H1 (cell line): ENCODE measurements at regions not wholly inside any gene's neighbourhood (a gene's known extent, or its start where the extent isn't known, plus 50 kb on each side); places are given as distances from the start of the nearest gene placed in this dataset.

Experiments used
- CTCF ChIA-PET: fragments of 300-600 bp; sonication (Branson Sonifier 250); formaldehyde crosslinking; loops from one replicate; lab custom pipeline; 2021; ENCODE audit not compliant: partially characterized antibody; lab: Charles Lee
- POLR2A ChIA-PET: fragments of 300-600 bp; sonication (Branson Sonifier 250); formaldehyde crosslinking; loops from one replicate; lab custom pipeline; 2021; ENCODE audit warnings: inconsistent platforms; ENCODE audit not compliant: partially characterized antibody; lab: Charles Lee
- DNase-seq, 2 experiments: peaks; one replicate each; pipeline versions ENCODE4 v3.0.0 to v3.0.0-alpha.2; 2010 to 2022; ENCODE audit warnings: low spot score in 2 of 2, low read depth in 1 of 2, mixed read lengths in 1 of 2
- FAIRE-seq: peaks from 2 replicates; lab custom pipeline; 2011; peaks lifted over from hg19 to GRCh38; lab: Jason Lieb, UNC
- H2AFZ ChIP-seq: 2 replicates; pipeline ENCODE4 v1.8.1; 2012; ENCODE audit warnings: low read length, inconsistent platforms
- H2AK5ac ChIP-seq: 2 replicates; pipeline ENCODE4 v1.6.1; 2013; ENCODE audit warnings: low read depth, low read length
- H2BK120ac ChIP-seq: replicated peaks from 2 replicates; pipeline ENCODE3; 2013; ENCODE audit warnings: low read depth, low read length, inconsistent platforms
- H2BK12ac ChIP-seq: 2 replicates; pipeline ENCODE4 v1.6.1; 2013; ENCODE audit warnings: low read depth, low read length
- H2BK15ac ChIP-seq: 2 replicates; pipeline ENCODE4 v1.6.1; 2013; ENCODE audit warnings: low read length
- H2BK20ac ChIP-seq: 2 replicates; pipeline ENCODE4 v1.6.1; 2013; ENCODE audit warnings: low read length
- H2BK5ac ChIP-seq: 2 replicates; pipeline ENCODE4 v1.6.1; 2013; ENCODE audit warnings: low read depth, low read length
- H3K14ac ChIP-seq: 2 replicates; pipeline ENCODE4 v1.6.1; 2013; ENCODE audit warnings: inconsistent platforms; ENCODE audit not compliant: insufficient read length
- H3K18ac ChIP-seq: 2 replicates; pipeline ENCODE4 v1.6.1; 2013; ENCODE audit warnings: low read length; ENCODE audit errors: extremely low read depth
- H3K23ac ChIP-seq: 2 replicates; pipeline ENCODE4 v1.6.1; 2013; ENCODE audit warnings: inconsistent platforms; ENCODE audit not compliant: insufficient read length
- H3K23me2 ChIP-seq: 2 replicates; pipeline ENCODE4 v1.6.1; 2013; ENCODE audit warnings: low read depth, low read length
- H3K27ac ChIP-seq: 2 replicates; pipeline ENCODE4 v1.6.1; 2011; ENCODE audit warnings: low read depth, low read length, inconsistent platforms
- H3K27me3 ChIP-seq, 4 experiments: replicated peaks in 1 of 4; 1 replicate in 1 of 4; 2 replicates in 3 of 4; pipeline versions ENCODE4 v1.6.1 to v1.8.1; 2011 to 2013; ENCODE audit warnings: low read length in 3 of 4, mild to moderate bottlenecking in 3 of 4, inconsistent platforms in 2 of 4, mixed read lengths in 2 of 4, moderate library complexity in 1 of 4; ENCODE audit not compliant: control insufficient read depth in 3 of 4, insufficient read depth in 3 of 4; ENCODE audit errors: extremely low read depth in 1 of 4
- H3K36me3 ChIP-seq, 4 experiments: 2 replicates each; pipeline versions ENCODE4 v1.6.1 to v1.8.1; 2011 to 2013; ENCODE audit warnings: mild to moderate bottlenecking in 4 of 4, low read length in 3 of 4, moderate library complexity in 2 of 4, control low read depth in 1 of 4, inconsistent platforms in 1 of 4; ENCODE audit not compliant: insufficient read depth in 4 of 4, control insufficient read depth in 2 of 4
- H3K4ac ChIP-seq: replicated peaks from 2 replicates; pipeline ENCODE3; 2013; ENCODE audit warnings: low read length, low read depth, mixed read lengths, inconsistent platforms; ENCODE audit not compliant: insufficient read length
- H3K4me1 ChIP-seq, 4 experiments: replicated peaks in 1 of 4; 1 replicate in 1 of 4; 2 replicates in 3 of 4; pipeline versions ENCODE4 v1.6.1 to v1.8.1; 2011 to 2013; ENCODE audit warnings: low read length in 3 of 4, inconsistent platforms in 2 of 4, mixed read lengths in 1 of 4; ENCODE audit not compliant: insufficient read depth in 4 of 4, control insufficient read depth in 3 of 4
- H3K4me2 ChIP-seq, 2 experiments: 2 replicates each; pipeline versions ENCODE4 v1.6.1 to v1.8.1; 2011 to 2013; ENCODE audit warnings: low read depth in 2 of 2, low read length in 2 of 2, control low read depth in 1 of 2, inconsistent platforms in 1 of 2, mild to moderate bottlenecking in 1 of 2; ENCODE audit not compliant: insufficient read depth in 1 of 2
- H3K4me3 ChIP-seq, 4 experiments: fragments of 200-600, 300-600 bp in 1 of 4; sonication (generic), shearing (Covaris generic), sonication (Bioruptor Twin) in 1 of 4; 2 replicates each; pipeline versions ENCODE4 v1.5.1 to v1.8.1; 2011 to 2016; ENCODE audit warnings: low read length in 4 of 4, low read depth in 3 of 4, control low read depth in 2 of 4, inconsistent platforms in 2 of 4, mild to moderate bottlenecking in 2 of 4, mixed read lengths in 1 of 4, moderate library complexity in 1 of 4; ENCODE audit not compliant: insufficient read depth in 2 of 4; ENCODE audit errors: extremely low read depth in 1 of 4
- H3K56ac ChIP-seq: replicated peaks from 2 replicates; pipeline ENCODE3; 2013; ENCODE audit warnings: low read depth, mild to moderate bottlenecking, mixed read lengths, low read length, inconsistent platforms; ENCODE audit not compliant: insufficient read length
- H3K79me1 ChIP-seq: 2 replicates; pipeline ENCODE4 v1.6.1; 2013; ENCODE audit warnings: low read depth, low read length, control low read depth
- H3K79me2 ChIP-seq, 2 experiments: 2 replicates each; pipeline versions ENCODE4 v1.6.1 to v1.8.1; 2012 to 2013; ENCODE audit warnings: low read length in 2 of 2, mild to moderate bottlenecking in 2 of 2, inconsistent platforms in 1 of 2; ENCODE audit not compliant: insufficient read depth in 2 of 2, control insufficient read depth in 1 of 2
- H3K9ac ChIP-seq, 4 experiments: replicated peaks in 1 of 4; 1 replicate in 1 of 4; 2 replicates in 3 of 4; pipeline versions ENCODE4 v1.6.1 to v1.8.1; 2011 to 2013; ENCODE audit warnings: low read depth in 3 of 4, low read length in 3 of 4, control low read depth in 2 of 4, mild to moderate bottlenecking in 2 of 4, moderate library complexity in 2 of 4, inconsistent platforms in 1 of 4; ENCODE audit errors: extremely low read depth in 1 of 4
- H3K9me3 ChIP-seq, 2 experiments: 2 replicates each; pipeline versions ENCODE4 v1.6.1 to v1.8.1; 2012 to 2013; ENCODE audit warnings: mild to moderate bottlenecking in 2 of 2, moderate library complexity in 2 of 2, control low read depth in 1 of 2, inconsistent platforms in 1 of 2, low read depth in 1 of 2, low read length in 1 of 2, mixed read lengths in 1 of 2; ENCODE audit not compliant: insufficient read depth in 2 of 2
- H4K20me1 ChIP-seq, 2 experiments: replicated peaks in 1 of 2; 2 replicates each; pipeline versions ENCODE3 to v1.8.1; 2011 to 2013; ENCODE audit warnings: inconsistent platforms in 2 of 2, low read length in 2 of 2, mild to moderate bottlenecking in 1 of 2; ENCODE audit not compliant: insufficient read depth in 2 of 2, control insufficient read depth in 1 of 2
- H4K5ac ChIP-seq: 2 replicates; pipeline ENCODE4 v1.6.1; 2013; ENCODE audit warnings: low read length, low read depth, mixed read lengths, inconsistent platforms; ENCODE audit not compliant: insufficient read length
- H4K8ac ChIP-seq: 2 replicates; pipeline ENCODE4 v1.8.0; 2013; ENCODE audit warnings: mild to moderate bottlenecking, moderate library complexity, low read length, inconsistent platforms; ENCODE audit not compliant: insufficient read depth; ENCODE audit errors: extremely low read depth
- H4K91ac ChIP-seq: replicated peaks from 2 replicates; pipeline ENCODE3; 2013; ENCODE audit warnings: low read length, mixed read lengths, inconsistent platforms; ENCODE audit not compliant: insufficient read length
- RFX5 ChIP-seq: IDR thresholded peaks from 2 replicates; pipeline ENCODE4 v1.6.1; 2011; ENCODE audit warnings: low read depth, low read length, improper control_type of control experiment, borderline replicate concordance
- TAF1 ChIP-seq: IDR thresholded peaks from 2 replicates; pipeline ENCODE4 v1.6.1; 2011; ENCODE audit warnings: mild to moderate bottlenecking, low read depth, low read length
- WGBS, 2 experiments: shearing (Covaris generic) in 1 of 2; methylation state at CpG; one replicate each; pipeline versions ENCODE4 v1.1.6 to v1.1.7; 2013 to 2015; ENCODE audit warnings: low lambda C conversion rate in 2 of 2, mixed read lengths in 2 of 2, inconsistent platforms in 1 of 2, low coverage in 1 of 2, missing lambda C conversion rate in 1 of 2; ENCODE audit not compliant: insufficient replicate concordance in 2 of 2, insufficient coverage in 1 of 2, insufficient read length in 1 of 2; ENCODE audit errors: extremely low coverage in 1 of 2, missing lambda C conversion rate in 1 of 2; 5-methylcytosine and 5-hydroxymethylcytosine counted together

DNA sequence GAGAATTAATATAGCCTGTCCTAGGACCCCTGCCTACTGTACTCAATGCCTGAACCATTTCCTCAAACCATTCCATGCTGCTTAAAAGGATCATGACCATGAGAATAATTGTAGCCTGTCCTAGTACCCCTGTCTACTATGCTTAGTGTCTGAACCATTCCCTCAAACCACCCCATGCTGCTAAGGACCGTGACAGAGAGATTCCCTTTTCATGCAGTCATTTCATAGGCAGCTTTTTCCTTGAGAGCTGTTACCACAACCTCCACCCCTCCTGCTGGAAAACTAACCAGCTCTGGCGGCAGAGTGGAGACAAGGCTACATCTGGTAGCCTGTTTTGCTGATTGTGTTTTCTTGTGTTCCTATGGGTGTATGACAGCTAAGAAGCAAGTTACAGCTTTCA lies 174.9 kb upstream of the SMARCAD1 start:
- Histone ChIP-seq H3K9ac (no peak overlapping the region), H3K18ac (no peak overlapping the region), H3K56ac (no peak overlapping the region), H3K23me2 (no peaks in the 10 kb centered on the region), H3K36me3 (no peaks in the 10 kb centered on the region), H4K91ac (no peak overlapping the region), H3K4me2 (no peak overlapping the region), H2BK12ac (no peak overlapping the region), H4K8ac (no peak overlapping the region), H3K27ac (no peak overlapping the region), H3K4me3 (no peak overlapping the region), H2BK5ac (no peak overlapping the region), H2AFZ (peak overlapping the region; percentile 91), H2BK120ac (no peak overlapping the region), H2BK20ac (no peak overlapping the region), H2AK5ac (no peak overlapping the region), H3K23ac (no peak overlapping the region), H3K14ac (no peak overlapping the region), H3K4ac (no peak overlapping the region), H4K20me1 (no peaks in the 10 kb centered on the region), H3K79me2 (no peaks in the 10 kb centered on the region), H3K27me3 (no peaks in the 10 kb centered on the region), H4K5ac (no peak overlapping the region), H2BK15ac (no peak overlapping the region), H3K79me1 (no peaks in the 10 kb centered on the region), H3K9me3 (no peaks in the 10 kb centered on the region), H3K4me1 (no peaks in the 10 kb centered on the region; a peak in 1 of 7 replicates)
- ChIA-PET POLR2A (interaction anchor here (0.7 kb wide), 1 partner anchor 22 kb away, joined by 3 read pairs; no protein-coding TSS in a partner anchor), CTCF (interaction anchor here (0.5 to 0.8 kb wide), 3 partner anchors 43 to 374 kb away, joined by 3 to 4 read pairs (median 4); no protein-coding TSS in a partner anchor)
- DNase-seq (peak; percentile 9 to 45), FAIRE-seq (no peak)
- WGBS, 2 experiments = 51% methylated on average over 2 of the region's 2 CpGs; no CpG with 5 or more reads in 1 of the 2 experiments
- no peak for TF ChIP-seq TAF1
- no peak for TF ChIP-seq RFX5
